Peyer's patch (tissue), 4 donors: ENCODE measurements at regions not wholly inside any gene's neighbourhood (a gene's known extent, or its start where the extent isn't known, plus 50 kb on each side); places are given as distances from the start of the nearest gene placed in this dataset.

Source experiments
- CTCF ChIP-seq, 6 experiments: fragments of 450-650 bp in 4 of 6; fragments of 200-600 bp in 2 of 6; sonication (generic) in 1 of 6; IDR thresholded peaks; one replicate each; pipeline ENCODE4 v1.5.1; 2017 to 2019; ENCODE audit warnings: antibody characterized with exemption in 6 of 6, mild to moderate bottlenecking in 3 of 6, moderate library complexity in 1 of 6
- POLR2A ChIP-seq, 2 donors: fragments of 450-650 bp; IDR thresholded peaks; one replicate each; pipeline ENCODE4 v1.5.1; 2017; ENCODE audit warnings: antibody characterized with exemption in 2 of 2, mild to moderate bottlenecking in 2 of 2, moderate library complexity in 2 of 2

GRCh38 chr4:141309874-141310273, 89.2 kb downstream of the ZNF330 start:
- no peak for TF ChIP-seq CTCF (IDR thresholded peaks at IDR 0.05)
- no peak for TF ChIP-seq POLR2A (IDR thresholded peaks at IDR 0.05)
